NCI-H2107 (cell line): ENCODE measurements at regions not wholly inside any gene's neighbourhood (a gene's known extent, or its start where the extent isn't known, plus 50 kb on each side); places are given as distances from the start of the nearest gene placed in this dataset.

ENCODE experiments used
- DNase-seq: peaks from one replicate; lab custom pipeline; 2025; lab: John Stamatoyannopoulos, UW

DNA sequence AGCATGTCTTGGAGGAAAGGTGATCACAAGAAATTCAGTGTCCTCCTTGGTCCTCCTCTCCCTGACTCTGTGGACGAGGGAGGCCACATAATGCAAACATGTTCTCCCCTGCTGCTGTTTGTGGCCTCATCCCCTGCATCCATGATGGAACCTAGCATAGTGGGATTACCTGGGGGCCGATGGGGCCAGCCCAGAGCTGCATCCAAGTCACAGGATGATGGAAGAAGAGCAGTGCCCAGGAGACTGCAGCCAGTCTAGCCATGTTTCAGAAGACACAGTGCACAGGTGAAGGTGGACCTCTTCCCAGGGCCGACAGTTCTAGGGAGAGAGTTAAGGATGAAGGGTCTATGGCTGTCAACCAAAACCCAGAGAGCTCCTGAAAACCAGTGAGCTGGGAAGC is 213.6 kb upstream of the B3GAT1 start:
- no peak for DNase-seq

- DNase-seq = no peak
Observed at GRCh38 chr11:134625151-134625550, 213.1 kb upstream of the B3GAT1 start.

- no peak for DNase-seq
Observed at GRCh38 chr11:134624166-134624920, 212.3 kb upstream of the B3GAT1 start.

GRCh38 chr11:134623711-134624110 is 211.7 kb upstream of the B3GAT1 start:
- DNase-seq = no peak

DNA sequence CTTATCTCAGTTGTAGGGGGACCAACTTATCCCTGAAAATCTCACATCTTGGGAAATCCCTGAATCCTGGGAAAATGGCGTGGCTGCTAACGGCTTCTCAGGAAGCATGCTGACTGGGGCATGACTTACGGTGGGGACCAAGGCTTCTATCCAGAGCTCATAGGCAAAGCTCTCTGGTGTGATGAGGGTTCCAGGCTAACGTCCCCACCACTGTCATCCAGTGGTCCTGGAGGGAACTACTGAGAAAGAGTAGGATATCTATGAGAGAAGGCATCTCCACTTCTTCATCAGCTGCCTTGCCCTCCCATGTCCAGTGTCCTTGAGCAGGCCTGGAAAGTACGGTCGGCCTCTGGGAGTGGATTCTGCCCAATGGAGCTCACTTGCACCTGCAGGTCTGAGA is 210.4 kb upstream of the B3GAT1 start:
- no peak for DNase-seq

DNA sequence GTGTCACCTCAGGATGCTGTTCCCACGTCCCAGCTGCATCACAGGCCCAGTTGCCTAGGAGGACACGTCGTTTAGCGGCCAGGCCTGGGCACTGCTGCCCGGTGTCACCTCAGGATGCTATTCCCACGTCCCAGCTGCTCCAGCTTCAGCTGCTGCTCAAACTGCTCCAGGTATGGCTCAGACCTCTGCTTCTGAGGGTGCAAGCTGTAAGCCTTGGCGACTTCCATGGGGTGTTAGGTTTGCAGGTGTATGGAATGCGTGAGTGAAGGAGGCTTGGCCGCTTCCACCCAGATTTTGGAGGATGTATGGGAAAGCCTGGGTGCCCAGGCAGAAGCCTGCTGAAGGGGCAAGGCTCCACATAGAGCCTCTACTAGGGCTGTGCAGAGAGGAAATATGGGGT is 205.3 kb upstream of the B3GAT1 start:
- no peak for DNase-seq

DNA sequence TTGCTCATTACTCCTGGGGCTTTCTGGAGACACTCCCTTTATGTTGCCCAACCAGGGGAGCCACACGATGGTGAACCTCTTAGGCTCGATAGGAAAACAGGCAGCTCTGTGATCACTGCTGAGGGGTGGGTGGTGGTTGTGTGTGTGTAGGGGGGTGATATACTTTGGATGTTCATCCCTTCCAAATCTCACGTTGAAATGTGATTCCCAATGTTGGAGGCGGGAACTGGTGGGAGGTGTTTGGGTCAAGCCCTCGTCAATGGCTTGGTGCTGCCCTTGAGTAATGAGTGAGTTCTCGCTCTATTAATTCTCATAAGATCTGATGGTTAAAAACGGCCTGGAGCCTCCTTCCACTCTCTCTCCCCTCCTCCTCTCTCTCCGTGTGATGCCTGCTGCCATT is 204.0 kb upstream of the B3GAT1 start:
- DNase-seq = no peak

GRCh38 chr11:134615041-134615615 is 203.1 kb upstream of the B3GAT1 start:
- no peak for DNase-seq

GRCh38 chr11:134614141-134614540 is 202.1 kb upstream of the B3GAT1 start:
- DNase-seq = no peak

- DNase-seq = peak; percentile 85
Observed at GRCh38 chr11:134613646-134614045, 201.6 kb upstream of the B3GAT1 start.

- DNase-seq = no peak
Observed at GRCh38 chr11:134612140-134613030, 200.3 kb upstream of the B3GAT1 start.

DNA sequence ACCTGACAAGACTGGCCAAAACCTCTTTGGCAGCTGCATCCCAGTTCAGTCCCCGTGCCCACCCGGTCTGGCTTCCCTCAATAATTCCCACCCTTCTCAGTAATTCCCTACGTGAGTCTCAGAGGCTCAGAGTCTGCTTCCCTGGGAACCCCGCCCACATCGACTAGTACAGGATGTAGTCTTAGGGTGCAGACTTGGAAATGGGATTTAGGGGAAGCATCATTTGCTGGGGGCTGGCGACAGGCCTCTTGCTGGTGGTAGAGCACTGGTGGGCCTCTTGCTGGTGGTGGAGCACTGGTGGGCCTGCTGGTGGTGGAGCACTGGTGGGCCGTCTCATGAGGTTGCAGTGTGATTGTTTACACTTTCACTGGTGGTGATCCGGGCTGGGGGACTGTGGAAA is 199.5 kb upstream of the B3GAT1 start:
- DNase-seq = no peak

DNA sequence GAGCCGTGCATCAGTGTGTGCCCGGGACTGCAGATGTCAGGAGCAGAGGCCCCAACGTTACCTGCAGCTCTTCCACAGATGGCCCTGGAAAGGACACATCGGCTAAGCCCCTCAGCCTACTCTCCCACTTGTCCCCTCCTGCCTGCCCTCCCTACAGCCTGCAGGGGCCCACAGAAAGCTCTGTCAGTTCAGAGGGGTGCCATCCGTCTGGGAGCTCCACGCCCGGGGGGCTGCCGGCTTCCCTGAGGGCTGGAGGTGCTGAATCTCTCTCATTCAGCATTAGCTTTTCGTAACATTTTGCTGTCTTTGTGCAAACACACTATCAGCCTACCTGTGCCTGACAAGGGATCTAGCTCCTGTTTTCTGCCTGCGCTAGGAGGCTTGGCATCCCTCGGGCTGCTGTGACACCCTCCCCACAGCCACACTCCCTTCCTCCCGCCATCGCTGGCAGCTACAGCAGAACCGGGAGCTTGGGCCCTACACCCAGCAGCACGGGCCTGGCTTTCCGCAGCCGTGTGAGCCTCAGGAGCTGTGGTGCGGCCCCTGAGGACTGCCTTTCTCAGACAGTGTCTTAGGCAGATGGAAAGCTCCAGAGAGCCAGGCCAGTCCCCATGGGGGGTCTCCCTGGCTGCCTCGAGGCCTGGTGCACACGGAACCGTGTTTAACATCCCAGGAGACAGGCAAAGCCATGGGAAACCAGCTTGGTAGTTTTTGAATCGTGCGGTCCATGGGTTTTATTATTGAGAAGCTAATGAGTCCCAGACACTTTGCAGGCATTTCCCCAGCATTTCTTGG is 198.3 kb upstream of the B3GAT1 start:
- no peak for DNase-seq

DNA sequence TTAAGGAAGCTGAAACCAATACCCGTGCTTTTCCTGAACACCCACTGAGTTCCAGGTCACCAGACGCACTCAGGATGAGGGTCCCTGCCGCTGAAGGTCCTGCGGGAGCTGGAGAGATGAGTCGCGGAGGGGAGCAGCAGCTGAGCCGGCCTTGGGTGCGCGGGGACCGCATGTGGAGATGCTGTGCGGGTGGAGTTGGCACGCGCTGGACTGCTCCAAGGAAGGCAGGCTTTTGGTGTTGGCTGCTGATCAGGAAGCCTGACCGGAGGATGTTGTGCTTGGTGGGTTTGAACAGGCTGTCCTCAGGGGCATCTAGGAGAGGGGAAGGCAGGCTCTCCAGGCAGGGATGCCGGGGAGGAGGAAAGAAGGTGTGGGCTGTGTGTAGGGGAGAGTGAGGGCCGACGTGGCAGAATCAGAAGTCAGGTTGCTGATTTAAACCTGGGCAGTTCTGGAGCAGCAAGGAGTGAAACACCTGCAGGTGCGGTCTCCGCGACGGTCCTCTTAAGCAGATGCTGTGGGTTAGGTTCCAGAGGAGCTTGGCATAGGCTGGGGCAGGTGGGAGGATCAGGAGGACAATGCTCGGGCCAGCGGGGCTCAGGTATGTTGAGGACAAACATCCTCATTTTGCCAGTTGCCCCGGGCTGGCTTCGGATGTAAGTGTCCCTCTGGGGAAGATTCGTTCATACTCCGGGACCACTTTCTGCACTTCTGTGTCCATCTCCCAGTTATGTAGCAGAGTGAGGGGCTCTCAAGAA is 197.5 kb upstream of the B3GAT1 start:
- DNase-seq = no peak

GRCh38 chr11:134607963-134608750 is 196.1 kb upstream of the B3GAT1 start:
- DNase-seq = no peak

DNA sequence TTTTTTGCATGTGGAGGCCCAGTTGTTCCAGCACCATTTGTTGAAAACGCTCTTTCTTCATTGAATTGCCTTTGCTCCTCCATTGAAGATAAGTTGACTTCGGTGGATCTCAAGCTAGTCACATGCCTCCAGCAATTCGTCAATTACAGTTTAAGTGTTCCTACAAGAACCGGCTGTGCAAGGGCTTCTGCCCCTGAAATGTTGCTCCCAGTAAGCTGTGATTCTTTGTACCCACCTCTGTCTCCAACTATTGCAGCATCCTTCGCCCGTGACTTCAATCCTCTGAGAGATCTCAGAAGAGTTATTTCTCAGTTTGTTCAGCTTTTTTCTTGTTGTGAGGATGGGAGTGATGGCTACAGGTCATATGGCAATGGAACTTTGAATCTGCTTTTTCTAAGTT is 194.2 kb upstream of the B3GAT1 start:
- DNase-seq = no peak

- no peak for DNase-seq
Observed at GRCh38 chr11:134604886-134605285, 192.8 kb upstream of the B3GAT1 start.

- no peak for DNase-seq
Observed at GRCh38 chr11:134599299-134599771, 187.3 kb upstream of the B3GAT1 start.

- no peak for DNase-seq
Observed at GRCh38 chr11:134598368-134598767, 186.3 kb upstream of the B3GAT1 start.

DNA sequence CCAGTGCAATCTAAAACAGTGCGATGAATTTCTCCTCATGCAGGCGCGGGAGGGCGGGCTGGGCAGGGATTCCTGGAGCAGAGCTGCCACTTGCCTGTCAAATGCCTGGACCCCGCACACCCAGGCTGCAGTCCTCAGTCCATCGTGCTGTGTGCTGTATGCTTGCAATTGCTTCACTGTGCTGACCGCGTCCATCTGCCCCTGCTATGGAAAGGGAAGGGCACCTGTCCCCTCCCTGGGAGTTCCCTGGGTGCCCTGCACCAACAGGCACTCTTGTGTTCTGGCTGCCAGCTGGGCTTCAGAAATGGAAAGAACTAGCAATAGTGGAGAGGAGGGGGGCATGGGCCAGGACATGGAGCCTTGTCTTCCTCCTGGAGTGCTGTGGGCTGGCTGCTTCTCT is 185.4 kb upstream of the B3GAT1 start:
- no peak for DNase-seq
